ENCODE measurements at regions not wholly inside any gene's neighbourhood (a gene's known extent, or its start where the extent isn't known, plus 50 kb on each side); places are given as distances from the start of the nearest gene placed in this dataset.

GRCh38 chr9:38272710-38273109, 119.8 kb upstream of the ALDH1B1 start:
- Histone ChIP-seq H4K91ac (ENCODE audit: insufficient read length, low read depth, low read length) (no peak overlapping the region), H3K23me2 (ENCODE audit: insufficient read length, low read depth, low read length, poor library complexity, severe bottlenecking) (no peaks in the 10 kb centered on the region), H2BK5ac (ENCODE audit: insufficient read length, low read length) (no peak overlapping the region), H2BK20ac (ENCODE audit: low read depth, low read length, poor library complexity, severe bottlenecking) (no peak overlapping the region), H2AK5ac (ENCODE audit: insufficient read length, low read length) (no peak overlapping the region), H3K27ac (ENCODE audit: insufficient read length, low read depth, low read length) (no peak overlapping the region), H3K79me1 (ENCODE audit: insufficient read depth, low read depth, low read length, poor library complexity, severe bottlenecking) (no peaks in the 10 kb centered on the region), H2BK15ac (ENCODE audit: low read depth, low read length) (no peak overlapping the region), H3K9me3 (ENCODE audit: control insufficient read depth, low read depth, low read length) (no peaks in the 10 kb centered on the region), H3T11ph (ENCODE audit: low read length) (no peak overlapping the region), H3K56ac (ENCODE audit: insufficient read length, low read depth, low read length) (no peak overlapping the region), H3K9ac (ENCODE audit: extremely low read depth, insufficient read length, low read length) (no peak overlapping the region), H3K4me1 (ENCODE audit: insufficient read depth, low read length) (peaks cover 1% of the 10 kb centered on the region; the same call in 1 of the 2 replicates), H2BK12ac (ENCODE audit: insufficient read length, low read depth, low read length) (no peak overlapping the region), H2BK120ac (ENCODE audit: low read depth, low read length, poor library complexity, severe bottlenecking) (no peak overlapping the region), H3K79me2 (ENCODE audit: insufficient read depth, low read length) (no peaks in the 10 kb centered on the region), H2AFZ (ENCODE audit: low read length) (no peak overlapping the region), H3K18ac (ENCODE audit: insufficient read length, low read depth, low read length) (no peak overlapping the region), H4K8ac (replicated peaks; ENCODE audit: insufficient read length, low read depth, low read length) (no peak overlapping the region), H3K14ac (ENCODE audit: insufficient read depth, low read length) (no peak overlapping the region), H4K5ac (ENCODE audit: insufficient read length, low read depth, low read length) (no peak overlapping the region), H4K20me1 (ENCODE audit: control insufficient read depth, insufficient read depth, insufficient read length) (no peaks in the 10 kb centered on the region), H3K4me2 (ENCODE audit: insufficient read depth, insufficient read length, low read length) (no peak overlapping the region), H3K4ac (ENCODE audit: low read depth, low read length) (no peak overlapping the region), H3K27me3 (ENCODE audit: insufficient read depth, low read length) (no peaks in the 10 kb centered on the region), H3K23ac (ENCODE audit: insufficient read length, low read depth, low read length) (no peak overlapping the region)
- peaks cover 84% of the 10 kb centered on the region for H3K27me3 Mint-ChIP-seq (ENCODE audit: low read depth)
- DNase-seq, result no peak
- no peaks in the 10 kb centered on the region for H3K36me3 Mint-ChIP-seq (ENCODE audit: insufficient read depth in 1 of 3, low read depth in 3 of 3)
- H3K4me3 Mint-ChIP-seq, result no peak overlapping the region
- H3K27ac Mint-ChIP-seq, result no peak overlapping the region
- no CpG with 5 or more reads among the region's 1 CpG for WGBS (ENCODE audit: extremely low coverage, insufficient read length, low lambda C conversion rate)
- no peak for TF ChIP-seq CTCF (conservative IDR thresholded peaks at IDR 0.05)
- H3K9me3 Mint-ChIP-seq, result no peaks in the 10 kb centered on the region
- peaks cover 0 to 5% of the 10 kb centered on the region in 2 experiments; a peak in 3 of 4 replicates for H3K4me1 Mint-ChIP-seq

All from H9 (cell line).